ENCODE measurements at regions not wholly inside any gene's neighbourhood (a gene's known extent, or its start where the extent isn't known, plus 50 kb on each side); places are given as distances from the start of the nearest gene placed in this dataset.

DNA sequence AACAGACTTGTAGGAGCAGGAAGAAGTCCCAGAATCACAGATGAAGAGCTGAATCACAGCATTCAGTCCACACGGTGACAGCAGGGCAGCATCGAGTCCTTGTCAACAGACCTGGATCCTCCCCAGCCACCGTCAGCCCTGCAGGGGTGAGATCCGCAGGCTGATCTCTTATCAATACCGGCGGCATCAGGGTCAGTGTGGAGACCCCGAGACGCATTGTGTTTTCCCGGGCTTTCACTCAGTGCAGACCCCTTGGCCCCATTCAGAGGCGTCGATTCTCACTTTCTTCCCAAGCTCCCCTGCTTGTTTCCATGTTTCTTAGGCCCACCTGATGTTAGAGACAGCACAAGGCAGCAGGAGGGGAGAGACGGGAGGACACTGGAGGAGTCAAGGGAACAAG is 609.6 kb downstream of the PTPRU start:
- TF ChIP-seq, protein P1, sequence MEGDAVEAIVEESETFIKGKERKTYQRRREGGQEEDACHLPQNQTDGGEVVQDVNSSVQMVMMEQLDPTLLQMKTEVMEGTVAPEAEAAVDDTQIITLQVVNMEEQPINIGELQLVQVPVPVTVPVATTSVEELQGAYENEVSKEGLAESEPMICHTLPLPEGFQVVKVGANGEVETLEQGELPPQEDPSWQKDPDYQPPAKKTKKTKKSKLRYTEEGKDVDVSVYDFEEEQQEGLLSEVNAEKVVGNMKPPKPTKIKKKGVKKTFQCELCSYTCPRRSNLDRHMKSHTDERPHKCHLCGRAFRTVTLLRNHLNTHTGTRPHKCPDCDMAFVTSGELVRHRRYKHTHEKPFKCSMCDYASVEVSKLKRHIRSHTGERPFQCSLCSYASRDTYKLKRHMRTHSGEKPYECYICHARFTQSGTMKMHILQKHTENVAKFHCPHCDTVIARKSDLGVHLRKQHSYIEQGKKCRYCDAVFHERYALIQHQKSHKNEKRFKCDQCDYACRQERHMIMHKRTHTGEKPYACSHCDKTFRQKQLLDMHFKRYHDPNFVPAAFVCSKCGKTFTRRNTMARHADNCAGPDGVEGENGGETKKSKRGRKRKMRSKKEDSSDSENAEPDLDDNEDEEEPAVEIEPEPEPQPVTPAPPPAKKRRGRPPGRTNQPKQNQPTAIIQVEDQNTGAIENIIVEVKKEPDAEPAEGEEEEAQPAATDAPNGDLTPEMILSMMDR (IDR thresholded peaks at IDR 0.05), result no peak
- TF ChIP-seq POLR2AphosphoS5 (IDR thresholded peaks at IDR 0.05), result no peak

Measured in esophagus muscularis mucosa (tissue), 3 donors.